ENCODE measurements at regions not wholly inside any gene's neighbourhood (a gene's known extent, or its start where the extent isn't known, plus 50 kb on each side); places are given as distances from the start of the nearest gene placed in this dataset.

DNA sequence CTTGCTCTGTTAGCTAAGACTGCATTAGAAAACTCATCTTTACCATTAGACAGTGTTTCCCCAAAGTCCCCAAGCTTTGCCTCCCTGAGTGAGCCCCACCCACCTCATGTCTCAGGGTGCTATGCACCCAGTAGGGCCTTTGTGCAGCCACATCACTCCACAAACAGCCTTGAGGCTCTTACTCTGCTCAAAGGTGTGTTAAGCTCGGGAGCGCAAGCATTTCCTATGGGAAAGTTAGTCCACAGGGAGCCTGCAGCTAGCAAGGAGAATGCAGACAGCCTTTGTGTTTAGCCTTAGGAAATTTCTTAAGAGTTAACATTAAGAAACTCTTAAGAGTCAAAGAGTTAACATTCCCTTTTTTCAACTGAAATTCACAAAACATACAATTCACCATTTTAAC, 278.8 kb downstream of the AJAP1 start:
- no peak for DNase-seq

DNA sequence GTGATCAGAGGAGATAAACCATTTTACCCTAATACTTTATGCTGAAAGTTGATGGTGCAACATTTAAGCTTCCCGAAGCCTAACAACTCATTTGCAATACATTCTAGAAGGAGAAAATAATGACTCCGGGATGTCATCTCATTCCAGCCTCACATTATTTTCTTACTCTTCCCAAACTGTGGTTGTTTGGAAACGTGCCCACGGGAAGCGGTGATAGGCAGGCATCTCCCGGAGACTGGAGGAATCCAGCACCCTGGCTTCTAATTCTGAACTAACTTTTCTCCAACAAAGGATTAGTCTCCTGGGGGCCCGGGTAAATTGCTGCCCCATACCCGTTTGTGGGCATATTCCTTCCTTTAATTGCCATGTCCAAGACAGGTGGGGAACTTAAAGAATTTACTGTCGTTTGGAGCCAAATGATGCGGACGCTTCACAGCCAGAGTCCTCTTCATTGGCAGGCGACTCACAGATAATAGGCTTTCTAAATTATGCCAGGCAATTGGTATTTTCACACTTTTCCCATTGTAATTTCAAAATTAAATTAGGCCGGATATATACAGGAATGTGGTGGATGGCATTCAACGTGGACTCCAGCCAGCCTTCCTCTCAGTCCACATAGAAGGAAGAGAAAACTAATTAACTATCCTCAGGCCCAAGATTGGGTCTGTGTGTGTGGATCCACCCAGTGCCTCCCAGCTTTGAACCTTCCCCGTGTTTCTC, 278.1 kb downstream of the AJAP1 start:
- no peak for DNase-seq

DNA sequence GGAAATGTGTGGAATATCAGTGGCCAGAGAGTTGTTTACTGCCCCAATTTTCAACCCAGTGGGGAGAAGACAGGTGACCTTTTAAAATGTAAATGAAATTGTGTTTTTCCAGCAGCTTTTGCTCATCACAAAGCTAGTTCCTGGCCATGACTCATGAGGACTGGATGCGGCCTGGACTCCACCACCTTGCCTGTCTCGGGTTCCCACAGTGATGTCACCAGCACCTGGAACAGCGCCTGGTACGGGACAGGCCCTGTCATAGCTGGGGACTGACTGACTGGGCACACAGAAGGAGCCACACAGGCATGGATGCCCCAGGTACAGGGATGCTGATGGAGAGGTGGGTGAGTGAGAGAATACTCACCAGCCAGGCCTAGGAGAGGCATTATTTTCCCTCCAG, 277.1 kb downstream of the AJAP1 start:
- DNase-seq = no peak

DNA sequence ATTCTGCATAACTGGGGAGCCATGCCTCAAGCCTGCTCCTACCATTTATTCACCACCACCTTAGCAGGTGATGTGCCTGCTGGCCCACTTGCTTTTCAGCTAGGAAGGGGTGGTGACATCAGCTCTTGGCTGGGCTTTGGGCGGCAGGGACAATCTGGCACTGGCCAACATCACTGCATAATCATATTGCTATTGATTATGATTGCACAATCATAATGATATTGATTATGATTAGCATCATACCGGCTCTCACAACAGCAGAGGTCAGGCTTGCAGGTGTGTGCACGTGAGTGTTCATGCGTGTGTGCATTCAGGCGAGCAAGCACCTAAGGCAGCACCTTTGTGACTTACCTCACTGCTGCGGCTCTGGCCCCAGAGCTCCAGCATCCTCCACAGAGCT, 273.8 kb downstream of the AJAP1 start:
- DNase-seq = no peak

DNA sequence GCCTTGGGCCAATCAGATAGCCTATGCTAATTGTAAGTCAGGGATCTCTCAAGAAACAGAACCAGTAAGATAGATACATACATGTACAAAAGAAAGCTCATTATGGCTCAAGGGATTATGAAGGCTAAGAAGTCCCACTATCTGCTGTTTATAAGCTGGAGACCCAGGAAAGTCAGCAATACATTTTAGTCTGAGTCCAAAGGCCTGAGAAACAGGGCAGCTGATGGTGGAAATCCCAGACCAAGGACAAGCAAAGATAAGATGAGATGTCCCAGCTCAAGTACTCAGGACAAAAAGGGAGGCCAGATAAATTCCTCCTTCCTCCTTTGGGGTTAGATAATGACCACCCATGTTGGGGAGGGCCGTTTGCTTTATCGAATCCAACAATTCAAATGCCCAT, 269.9 kb downstream of the AJAP1 start:
- no peak for DNase-seq

DNA sequence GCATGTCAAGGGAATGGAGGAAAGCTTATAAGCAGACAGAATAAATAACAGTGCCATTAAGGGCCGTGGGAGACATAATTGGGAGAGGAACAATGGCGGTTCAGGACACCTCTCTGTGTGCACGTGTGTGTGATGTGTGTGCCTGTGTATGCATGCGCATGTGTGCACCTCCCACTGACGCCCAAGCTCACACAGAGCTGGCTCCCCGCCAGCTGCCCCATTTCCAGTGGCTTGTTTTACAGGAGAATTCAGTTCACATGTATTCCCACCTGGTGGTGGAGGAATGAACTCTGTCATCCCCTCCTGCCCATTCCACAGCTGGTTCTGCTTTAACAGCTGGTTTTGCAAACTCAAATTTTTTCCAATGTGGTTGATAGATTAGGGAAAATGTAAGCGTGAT, 262.2 kb downstream of the AJAP1 start:
- DNase-seq = no peak

DNA sequence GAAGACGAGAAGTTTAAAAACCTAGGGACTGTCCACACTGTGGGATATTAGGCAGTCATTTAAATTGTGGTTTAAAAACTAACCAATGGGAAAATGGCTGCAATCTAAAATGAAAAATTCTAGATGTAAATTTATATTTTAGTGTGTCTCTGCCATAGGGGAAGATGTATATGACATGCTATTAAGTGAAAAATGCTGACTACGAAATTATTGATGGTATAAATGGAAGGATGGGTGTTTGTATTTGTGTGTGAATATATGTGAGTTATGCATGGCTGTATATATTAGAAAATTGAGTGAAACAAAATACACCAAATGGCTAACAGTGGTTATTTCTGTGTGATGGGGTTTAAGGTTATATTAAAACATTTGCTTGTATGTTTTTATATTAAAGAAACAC, 260.7 kb downstream of the AJAP1 start:
- no peak for DNase-seq

DNA sequence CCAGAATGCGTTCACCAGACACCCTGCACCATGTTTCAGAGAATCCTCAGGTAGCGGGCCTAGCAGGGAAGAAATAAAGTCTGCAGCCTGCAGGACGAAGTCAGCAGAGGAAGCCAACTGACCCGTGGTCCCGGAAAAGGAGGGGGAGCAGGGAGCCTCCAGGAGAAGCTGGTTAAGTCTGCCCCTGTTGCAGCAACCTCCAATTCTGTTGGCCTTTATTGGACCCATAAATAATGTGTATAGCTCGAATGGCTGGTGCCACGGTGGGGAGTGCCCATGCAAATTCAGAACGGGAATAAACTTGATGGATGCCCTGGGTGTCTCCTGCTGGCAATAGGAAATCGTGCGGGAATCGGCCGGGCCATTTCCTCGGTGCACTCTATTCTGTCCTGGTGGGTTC, 254.1 kb downstream of the AJAP1 start:
- no peak for DNase-seq

DNA sequence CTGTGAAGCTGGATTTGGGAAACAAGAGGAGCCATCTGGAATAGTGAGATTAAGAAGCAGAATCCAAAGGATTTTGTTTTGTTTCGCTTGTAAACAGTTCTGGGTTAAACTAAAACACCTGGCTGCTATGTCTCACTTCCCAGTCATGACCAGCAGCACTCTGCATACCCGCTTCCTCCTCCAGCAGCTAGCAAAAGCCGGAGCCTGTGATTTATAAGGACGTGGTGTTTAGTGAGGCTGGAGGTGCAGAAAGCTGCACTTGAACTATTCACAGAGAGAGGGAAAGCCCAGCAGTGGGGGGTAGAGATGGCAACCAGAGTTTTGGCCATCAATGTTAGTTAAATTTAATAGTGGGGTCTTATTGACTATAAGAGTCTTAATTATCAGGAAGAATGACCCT, 240.2 kb downstream of the AJAP1 start:
- no peak for DNase-seq

DNA sequence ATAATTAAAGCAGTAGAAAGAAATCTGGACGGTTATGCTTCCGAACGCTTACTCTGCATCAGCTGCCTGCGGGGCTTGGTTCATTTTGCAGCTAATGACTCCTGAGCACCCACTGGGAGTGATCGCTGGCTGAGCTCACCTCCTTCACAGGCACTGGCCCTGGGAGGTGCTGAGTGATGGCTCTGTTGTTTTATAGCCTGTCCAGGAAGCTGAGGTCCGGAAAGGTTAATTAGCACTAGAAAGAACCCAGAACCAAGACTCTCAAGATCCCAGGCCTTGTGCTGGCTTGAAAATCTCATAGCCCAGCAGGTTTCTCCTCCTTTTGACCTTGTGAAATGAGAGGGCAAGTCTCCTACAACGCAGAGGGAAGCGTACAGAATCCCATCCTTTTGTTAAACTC, 226.2 kb downstream of the AJAP1 start:
- no peak for DNase-seq

DNA sequence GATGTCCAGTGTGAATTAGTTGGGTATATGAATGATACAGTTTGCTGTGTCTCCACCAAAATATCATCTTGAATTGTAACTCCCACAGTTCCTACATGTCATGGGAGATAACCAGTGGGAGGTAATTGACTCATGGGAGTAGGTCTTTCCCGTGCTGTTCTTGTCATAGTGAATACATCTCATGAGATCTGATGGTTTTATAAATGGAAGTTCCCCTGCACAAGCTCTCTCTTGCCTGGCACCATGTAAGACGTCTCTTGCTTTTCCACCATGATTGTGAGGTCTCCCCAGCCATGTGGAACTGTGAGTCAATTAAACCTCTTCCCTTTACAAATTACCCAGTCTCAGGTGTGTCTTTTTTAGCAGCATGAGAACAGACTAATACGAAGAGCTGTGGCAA, 223.0 kb downstream of the AJAP1 start:
- no peak for DNase-seq

DNA sequence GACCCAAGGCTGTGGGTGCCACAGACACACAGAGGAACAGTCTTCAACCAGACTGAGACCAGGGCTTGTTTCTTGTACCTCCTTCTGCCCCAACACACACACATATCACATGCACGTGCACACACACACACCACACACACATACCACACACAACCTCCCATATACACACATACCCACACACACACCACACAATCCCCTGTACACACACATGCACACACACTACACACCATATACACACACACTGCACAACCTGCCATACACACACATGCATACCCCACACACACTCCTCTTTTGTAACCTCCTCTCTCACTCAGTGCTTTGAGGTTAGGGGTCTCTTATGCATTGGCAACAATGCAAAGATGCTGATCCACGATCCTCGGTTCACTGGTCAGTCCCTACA, 217.0 kb downstream of the AJAP1 start:
- no peak for DNase-seq

DNA sequence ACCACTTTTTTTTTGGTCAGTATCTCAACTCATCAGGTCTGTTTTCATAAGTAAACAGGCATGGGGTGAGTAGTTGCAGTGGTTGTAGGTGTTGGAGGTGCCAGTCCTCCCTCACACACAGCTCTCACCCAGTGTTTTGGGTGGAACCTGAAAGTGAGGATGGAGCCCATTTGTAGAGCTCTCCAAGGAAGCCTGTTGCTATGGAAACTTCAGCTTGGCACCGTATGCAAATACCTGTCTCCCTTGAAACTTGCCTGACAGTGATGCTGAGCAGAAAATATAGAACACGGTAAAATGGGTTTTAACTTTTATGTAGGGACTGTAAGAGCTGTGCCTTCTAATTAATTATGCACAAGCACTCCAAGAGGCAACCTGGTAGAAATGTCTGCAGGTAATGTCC, 214.1 kb downstream of the AJAP1 start:
- no peak for DNase-seq

DNA sequence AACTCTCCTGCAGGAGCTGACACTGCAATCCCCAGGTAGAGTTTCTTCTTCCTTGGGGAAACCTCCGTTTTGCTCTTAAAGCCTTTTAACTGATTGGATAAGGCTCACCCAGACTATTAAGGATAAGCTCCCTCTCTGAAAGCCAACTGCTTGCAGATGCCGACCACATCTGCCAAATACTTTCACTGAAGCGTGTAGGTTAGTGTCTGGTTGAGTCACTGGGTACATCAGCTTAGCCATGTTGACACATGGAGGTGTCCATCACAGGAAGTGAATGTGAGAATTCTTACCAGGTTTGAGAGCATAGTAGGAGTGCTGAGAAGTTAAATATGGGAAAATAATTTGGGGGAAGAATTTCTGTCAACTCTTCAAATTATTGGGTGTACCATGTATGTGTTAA, 202.0 kb downstream of the AJAP1 start:
- DNase-seq = no peak

DNA sequence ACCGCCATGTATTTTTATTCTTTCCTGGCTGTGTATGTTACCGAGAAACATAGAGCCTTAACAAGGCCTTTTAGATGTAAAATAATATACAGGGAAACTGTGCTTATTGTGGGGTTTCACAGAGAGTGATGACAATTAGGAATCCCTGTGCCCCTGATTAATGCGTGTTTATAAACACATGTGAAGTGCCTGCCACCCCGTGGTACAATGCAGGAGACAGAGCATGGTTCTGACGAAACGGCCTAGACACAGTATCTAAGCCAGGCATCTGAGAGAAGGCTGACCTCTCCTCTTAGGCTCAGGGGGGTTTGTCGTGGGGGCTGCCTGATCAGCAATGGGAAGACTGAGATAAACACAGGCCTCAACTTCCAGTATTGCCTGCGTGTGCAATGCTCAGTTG, 200.0 kb downstream of the AJAP1 start:
- DNase-seq = no peak

DNA sequence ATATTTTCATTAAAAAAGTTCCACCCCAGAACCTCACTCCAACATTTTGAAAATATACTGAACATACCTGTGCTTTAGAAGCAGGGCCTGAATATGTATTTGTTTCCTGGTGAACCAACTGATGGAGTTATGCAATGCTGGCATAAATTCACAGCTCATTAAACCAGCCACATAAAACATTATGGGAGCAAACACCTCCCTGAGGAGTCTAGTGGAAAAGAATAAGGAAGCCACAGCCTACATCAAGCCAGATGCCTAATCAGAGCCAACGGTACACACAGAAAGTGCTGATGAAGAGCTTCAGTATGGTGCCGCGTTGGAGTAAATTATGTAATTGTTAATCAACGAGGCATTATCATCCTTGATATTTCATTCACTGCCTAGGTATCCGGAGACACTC, 199.5 kb downstream of the AJAP1 start:
- DNase-seq = no peak

DNA sequence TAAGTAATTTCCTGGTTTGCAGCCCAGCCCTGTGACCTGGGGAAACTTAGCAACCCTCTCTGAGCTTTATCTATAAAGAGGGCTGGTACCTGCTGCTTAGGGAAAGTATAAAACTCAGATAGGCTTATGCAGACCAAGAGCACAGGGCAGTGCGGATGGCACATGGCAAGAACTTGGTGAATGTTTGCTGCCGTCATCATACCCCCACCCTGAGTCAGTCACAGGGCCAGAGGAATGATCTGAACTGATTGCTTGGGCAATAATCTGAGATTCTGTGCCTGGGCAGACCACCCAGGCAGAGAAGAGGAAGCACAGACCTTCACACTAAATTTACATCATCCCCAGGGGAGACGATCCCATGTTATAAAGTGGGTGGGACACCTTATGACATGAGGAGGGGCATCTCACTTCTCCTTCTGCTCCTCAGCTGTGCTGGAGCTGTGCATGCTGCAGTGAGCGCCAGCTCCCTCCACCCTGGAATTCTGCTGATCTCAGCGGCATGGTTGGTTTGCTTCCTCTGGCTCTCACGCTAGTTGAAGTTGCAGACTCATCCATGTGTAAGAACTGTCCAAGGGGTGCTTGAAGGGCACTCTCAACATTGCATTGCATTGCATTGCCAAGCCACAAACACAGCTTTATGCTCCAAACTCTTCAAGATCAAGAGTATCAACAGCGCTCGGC, 197.1 kb downstream of the AJAP1 start:
- DNase-seq = no peak

DNA sequence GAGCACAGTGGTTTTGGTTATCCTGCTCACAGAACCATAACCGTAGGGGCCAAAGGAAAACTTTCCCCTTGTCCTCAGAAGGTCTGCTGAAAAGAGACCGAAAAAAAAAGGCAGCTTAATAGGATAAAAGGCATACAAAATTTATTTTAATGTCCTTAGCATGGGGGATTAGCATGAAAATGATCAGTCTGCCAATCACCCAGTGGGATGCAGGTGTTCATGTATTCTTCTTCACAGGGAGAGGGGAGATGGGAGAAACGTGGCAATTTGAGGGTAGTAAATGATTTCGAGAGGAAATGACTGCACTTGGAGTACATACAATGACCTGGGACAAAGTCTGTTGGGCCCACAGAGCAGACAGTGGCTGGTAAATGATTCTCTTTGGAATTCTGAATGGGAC, 194.0 kb downstream of the AJAP1 start:
- no peak for DNase-seq

DNA sequence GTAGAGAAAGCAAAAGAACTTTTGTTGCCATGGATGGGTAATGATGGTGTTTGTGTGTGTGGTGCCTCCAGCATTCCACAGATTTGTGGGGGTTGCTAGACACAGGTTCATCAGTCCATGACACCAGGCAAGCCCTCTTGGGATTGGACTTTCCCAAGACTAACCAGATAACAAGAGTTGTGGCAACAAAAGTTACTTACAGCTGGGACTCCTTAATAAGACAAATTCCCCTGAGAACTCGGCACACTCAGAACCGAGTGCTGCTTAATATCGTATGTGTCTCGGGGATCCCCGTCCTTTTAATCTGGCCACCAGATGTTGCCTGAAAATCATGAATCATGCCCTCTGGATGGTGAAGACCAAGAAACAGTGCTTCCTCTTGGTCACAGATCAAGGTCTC, 193.3 kb downstream of the AJAP1 start:
- no peak for DNase-seq

Data from T-helper 1 cell (primary cell).